ENCODE measurements at regions not wholly inside any gene's neighbourhood (a gene's known extent, or its start where the extent isn't known, plus 50 kb on each side); places are given as distances from the start of the nearest gene placed in this dataset.
A peak's percentile ranks its signal among the peaks of the same experiment; 100 is the strongest.
"Not testable (repeated sequence)": the region's sequence is repeated elsewhere in the genome, so short reads cannot be mapped to it uniquely, and the experiment has no call there.

GRCh38 chr1:245102149-245102548 lies 52.6 kb upstream of the KIF26B start:
- not testable (repeated sequence) for DNase-seq (ENCODE audit: low spot score)

- DNase-seq (ENCODE audit: low spot score) = no peak
Observed at GRCh38 chr1:245099401-245099800, 55.4 kb upstream of the KIF26B start.

GRCh38 chr1:245098924-245099323 lies 55.9 kb upstream of the KIF26B start:
- no peak for DNase-seq (ENCODE audit: low spot score)

GRCh38 chr1:245096311-245097066 lies 58.3 kb upstream of the KIF26B start:
- no peak for DNase-seq (ENCODE audit: low spot score)

GRCh38 chr1:245095903-245096302 lies 58.9 kb upstream of the KIF26B start:
- DNase-seq (ENCODE audit: low spot score) = no peak

GRCh38 chr1:245094954-245095353 lies 59.8 kb upstream of the KIF26B start:
- DNase-seq (ENCODE audit: low spot score) = no peak

GRCh38 chr1:245094092-245094491 lies 60.7 kb upstream of the KIF26B start:
- no peak for DNase-seq (ENCODE audit: low spot score)

GRCh38 chr1:245092638-245092976 lies 62.2 kb upstream of the KIF26B start:
- DNase-seq (ENCODE audit: low spot score) = no peak

- peak; percentile 94 for DNase-seq (ENCODE audit: low spot score)
Observed at GRCh38 chr1:245091818-245092637, 62.8 kb upstream of the KIF26B start.

GRCh38 chr1:245091171-245091621 lies 63.6 kb upstream of the KIF26B start:
- DNase-seq (ENCODE audit: low spot score) = no peak

GRCh38 chr1:245090491-245091090 lies 64.2 kb upstream of the KIF26B start:
- DNase-seq (ENCODE audit: low spot score) = no peak

- DNase-seq (ENCODE audit: low spot score) = no peak
Observed at GRCh38 chr1:245087723-245088122, 67.1 kb upstream of the KIF26B start.

GRCh38 chr1:245086389-245086969 lies 68.3 kb upstream of the KIF26B start:
- DNase-seq (ENCODE audit: low spot score) = peak; percentile 36

GRCh38 chr1:245085508-245086095 lies 69.2 kb upstream of the KIF26B start:
- peak; percentile 93 for DNase-seq (ENCODE audit: low spot score)

GRCh38 chr1:245084551-245084950 lies 70.2 kb upstream of the KIF26B start:
- no peak for DNase-seq (ENCODE audit: low spot score)

- peak; percentile 32 for DNase-seq (ENCODE audit: low spot score)
Observed at GRCh38 chr1:245079021-245079609, 75.7 kb upstream of the KIF26B start.

- DNase-seq (ENCODE audit: low spot score) = no peak
Observed at GRCh38 chr1:245074898-245075297, 79.9 kb upstream of the KIF26B start.

GRCh38 chr1:245074232-245074747 lies 80.5 kb upstream of the KIF26B start:
- no peak for DNase-seq (ENCODE audit: low spot score)

GRCh38 chr1:245070836-245071615 lies 83.8 kb upstream of the KIF26B start:
- DNase-seq (ENCODE audit: low spot score) = no peak

GRCh38 chr1:245067257-245067656 lies 87.5 kb upstream of the KIF26B start:
- no peak for DNase-seq (ENCODE audit: low spot score)
